Ishikawa (cell line): ENCODE measurements at regions not wholly inside any gene's neighbourhood (a gene's known extent, or its start where the extent isn't known, plus 50 kb on each side); places are given as distances from the start of the nearest gene placed in this dataset.

Experiments used
- CEBPB ChIP-seq: IDR thresholded peaks from 2 replicates; pipeline ENCODE4 v1.6.1; 2012
- CREB1 ChIP-seq: IDR thresholded peaks from 2 replicates; pipeline ENCODE4 v1.6.1; 2012; ENCODE audit warnings: low read depth
- EGR1 ChIP-seq: IDR thresholded peaks from 2 replicates; pipeline ENCODE4 v1.6.1; 2012
- EP300 ChIP-seq: IDR thresholded peaks from 2 replicates; pipeline ENCODE4 v1.6.1; 2012; ENCODE audit warnings: borderline replicate concordance
- FOXM1 ChIP-seq: IDR thresholded peaks from 2 replicates; pipeline ENCODE4 v1.6.1; 2012; ENCODE audit warnings: low read depth, borderline replicate concordance
- MAX ChIP-seq: IDR thresholded peaks from 2 replicates; pipeline ENCODE4 v1.6.1; 2012
- NFIC ChIP-seq: IDR thresholded peaks from 2 replicates; pipeline ENCODE4 v1.6.1; 2012
- RAD21 ChIP-seq: IDR thresholded peaks from 2 replicates; pipeline ENCODE4 v1.6.1; 2012; ENCODE audit warnings: low read depth
- REST ChIP-seq: IDR thresholded peaks from 2 replicates; pipeline ENCODE4 v1.6.1; 2012; ENCODE audit warnings: low read depth, mild to moderate bottlenecking
- TAF1 ChIP-seq: IDR thresholded peaks from 2 replicates; pipeline ENCODE4 v1.6.1; 2012; ENCODE audit warnings: low read depth, mild to moderate bottlenecking
- TCF12 ChIP-seq: IDR thresholded peaks from 2 replicates; pipeline ENCODE4 v1.6.1; 2012; ENCODE audit warnings: low read depth
- TEAD4 ChIP-seq: IDR thresholded peaks from 2 replicates; pipeline ENCODE4 v1.6.1; 2012
- YY1 ChIP-seq: IDR thresholded peaks from 2 replicates; pipeline ENCODE4 v1.6.1; 2012; ENCODE audit warnings: low read depth
- ZBTB7A ChIP-seq: IDR thresholded peaks from 2 replicates; pipeline ENCODE4 v1.6.1; 2012; ENCODE audit warnings: low read depth

- no peak for TF ChIP-seq REST
- TF ChIP-seq TCF12 = no peak
- TF ChIP-seq CEBPB = no peak
- no peak for TF ChIP-seq EP300
- TF ChIP-seq EGR1 = no peak
- no peak for TF ChIP-seq RAD21
- no peak for TF ChIP-seq ZBTB7A
- no peak for TF ChIP-seq MAX
- TF ChIP-seq CREB1 = no peak
Observed at GRCh38 chr5:88450239-88450638, 181.6 kb upstream of the TMEM161B start.

- TF ChIP-seq TEAD4 (peak; percentile 42), YY1 (no peak)
Observed at GRCh38 chr5:88438006-88438405, 169.4 kb upstream of the TMEM161B start.

GRCh38 chr5:88436290-88436689 lies 167.6 kb upstream of the TMEM161B start:
- TF ChIP-seq MAX (no peak), YY1 (no peak), EGR1 (no peak), EP300 (no peak), TAF1 (no peak), TEAD4 (no peak), CEBPB (no peak), RAD21 (no peak), FOXM1 (no peak), NFIC (no peak)

GRCh38 chr5:88428633-88429032 lies 160.0 kb upstream of the TMEM161B start:
- TF ChIP-seq YY1 (no peak), RAD21 (no peak), EGR1 (no peak), TEAD4 (no peak), EP300 (no peak), NFIC (no peak), MAX (no peak), ZBTB7A (no peak), REST (no peak)

- no peak for TF ChIP-seq TCF12
- no peak for TF ChIP-seq EP300
- TF ChIP-seq CEBPB = no peak
- TF ChIP-seq NFIC = no peak
- TF ChIP-seq YY1 = no peak
- TF ChIP-seq EGR1 = no peak
- no peak for TF ChIP-seq FOXM1
- no peak for TF ChIP-seq REST
- TF ChIP-seq CREB1 = no peak
- no peak for TF ChIP-seq MAX
- TF ChIP-seq TEAD4 = no peak
- no peak for TF ChIP-seq TAF1
Observed at GRCh38 chr5:88426441-88426840, 157.8 kb upstream of the TMEM161B start.

GRCh38 chr5:88425124-88425523 lies 156.5 kb upstream of the TMEM161B start:
- TF ChIP-seq NFIC (no peak), EP300 (no peak), TEAD4 (no peak)
